Esophagus muscularis mucosa (tissue), 4 donors: ENCODE measurements at regions not wholly inside any gene's neighbourhood (a gene's known extent, or its start where the extent isn't known, plus 50 kb on each side); places are given as distances from the start of the nearest gene placed in this dataset.

Experiments
- DNase-seq: peaks from one replicate; pipeline ENCODE4 v3.0.0-alpha.2; 2017; ENCODE audit errors: extremely low spot score
- H3K27ac ChIP-seq, 4 donors: fragments of 200-600 bp; sonication (generic); replicated peaks in 1 of 4; 1 replicate in 3 of 4; 2 replicates in 1 of 4; pipeline ENCODE4 v1.5.1; 2016 to 2019; ENCODE audit warnings: mild to moderate bottlenecking in 1 of 4
- H3K27me3 ChIP-seq, 4 donors: fragments of 200-600 bp; sonication (generic); one replicate each; pipeline versions ENCODE4 v1.5.1 to v1.6.0; 2016 to 2019
- H3K36me3 ChIP-seq, 4 donors: fragments of 200-600 bp; sonication (generic); one replicate each; pipeline ENCODE4 v1.5.1; 2016 to 2019
- H3K4me1 ChIP-seq, 4 donors: fragments of 200-600 bp; sonication (generic); one replicate each; pipeline ENCODE4 v1.5.1; 2016 to 2019
- H3K4me3 ChIP-seq, 4 donors: fragments of 200-600 bp; sonication (generic); 1 replicate in 2 of 4; 2 replicates in 2 of 4; pipeline ENCODE4 v1.5.1; 2016 to 2019; ENCODE audit warnings: mild to moderate bottlenecking in 4 of 4, moderate library complexity in 1 of 4
- H3K9me3 ChIP-seq, 4 donors: fragments of 200-600 bp; sonication (generic); 1 replicate in 3 of 4; 2 replicates in 1 of 4; pipeline ENCODE4 v1.5.1; 2016 to 2019
- CTCF ChIP-seq, 3 experiments: fragments of 200-600 bp in 2 of 3; fragments of 450-650 bp in 1 of 3; sonication (generic) in 2 of 3; IDR thresholded peaks; one replicate each; pipeline ENCODE4 v1.5.1; 2017 to 2019; ENCODE audit warnings: antibody characterized with exemption in 3 of 3, mild to moderate bottlenecking in 2 of 3, moderate library complexity in 1 of 3
- EP300 ChIP-seq: sonication (generic); formaldehyde crosslinking; IDR thresholded peaks from one replicate; pipeline ENCODE4 v1.6.1; 2017; ENCODE audit warnings: antibody characterized with exemption
- POLR2A ChIP-seq: fragments of 450-650 bp; IDR thresholded peaks from one replicate; pipeline ENCODE4 v1.6.1; 2017; ENCODE audit warnings: antibody characterized with exemption, moderate library complexity, mild to moderate bottlenecking, low read depth
- POLR2AphosphoS5 ChIP-seq, 2 donors: sonication (generic); formaldehyde crosslinking; IDR thresholded peaks; one replicate each; pipeline ENCODE4 v1.6.1; 2017; ENCODE audit warnings: antibody characterized with exemption in 2 of 2
- WGBS: methylation state at CpG from one replicate; pipeline ENCODE4 v1.1.5; 2018; 5-methylcytosine and 5-hydroxymethylcytosine counted together
- intact Hi-C: fragments of 100-400 bp; cut with DNase I; formaldehyde crosslinking; loops from one replicate; pipeline ENCODE4 v1.15.1; 2023

- Histone ChIP-seq H3K4me1 (no peaks in the 10 kb centered on the region), H3K9me3 (no peaks in the 10 kb centered on the region), H3K4me3 (no peak overlapping the region), H3K27me3 (no peaks in the 10 kb centered on the region), H3K27ac (no peak overlapping the region), H3K36me3 (no peaks in the 10 kb centered on the region)
- intact Hi-C loops: no loop called here
- WGBS: 56% methylated on average over 3 of the region's 3 CpGs
- TF ChIP-seq POLR2A (no peak), EP300 (no peak), POLR2AphosphoS5 (IDR thresholded peaks at IDR 0.05) (no peak), CTCF (IDR thresholded peaks at IDR 0.05) (no peak)
- no peak for DNase-seq
These were observed 106.9 kb downstream of the POSTN start for GRCh38 chr13:37491661-37492060.

GRCh38 chr13:37490176-37490779 lies 108.3 kb downstream of the POSTN start:
- Histone ChIP-seq H3K9me3 (no peaks in the 10 kb centered on the region), H3K27me3 (no peaks in the 10 kb centered on the region), H3K4me3 (no peak overlapping the region), H3K27ac (no peak overlapping the region), H3K36me3 (no peaks in the 10 kb centered on the region), H3K4me1 (no peaks in the 10 kb centered on the region)
- 79% methylated on average over 5 of the region's 5 CpGs for WGBS
- TF ChIP-seq POLR2AphosphoS5 (IDR thresholded peaks at IDR 0.05) (no peak), EP300 (no peak), CTCF (IDR thresholded peaks at IDR 0.05) (no peak), POLR2A (no peak)
- intact Hi-C loops: no loop called here
- DNase-seq: no peak

GRCh38 chr13:37488726-37489125 lies 109.8 kb downstream of the POSTN start:
- intact Hi-C loops: no loop called here
- Histone ChIP-seq H3K27ac (no peak overlapping the region), H3K4me1 (no peaks in the 10 kb centered on the region), H3K36me3 (no peaks in the 10 kb centered on the region), H3K27me3 (no peaks in the 10 kb centered on the region), H3K9me3 (no peaks in the 10 kb centered on the region), H3K4me3 (no peak overlapping the region)
- TF ChIP-seq EP300 (no peak), POLR2A (no peak), POLR2AphosphoS5 (IDR thresholded peaks at IDR 0.05) (no peak), CTCF (IDR thresholded peaks at IDR 0.05) (no peak)
- no peak for DNase-seq

GRCh38 chr13:37486171-37486681 lies 112.3 kb downstream of the POSTN start:
- TF ChIP-seq POLR2AphosphoS5 (IDR thresholded peaks at IDR 0.05) (no peak), EP300 (no peak), CTCF (IDR thresholded peaks at IDR 0.05) (no peak), POLR2A (no peak)
- Histone ChIP-seq H3K27me3 (no peaks in the 10 kb centered on the region), H3K36me3 (no peaks in the 10 kb centered on the region), H3K9me3 (no peaks in the 10 kb centered on the region), H3K27ac (no peak overlapping the region), H3K4me3 (peak overlapping the region in 1 of 4 donors; percentile 26), H3K4me1 (peaks cover 0 to 3% (median 0%) of the 10 kb centered on the region in 4 donors)
- DNase-seq: no peak
- intact Hi-C loops: no loop called here
- WGBS: 69% methylated on average over 7 of the region's 7 CpGs

- DNase-seq: no peak
- Histone ChIP-seq H3K27ac (no peak overlapping the region), H3K36me3 (no peaks in the 10 kb centered on the region), H3K27me3 (no peaks in the 10 kb centered on the region), H3K9me3 (no peaks in the 10 kb centered on the region), H3K4me1 (peaks cover 0 to 3% (median 0%) of the 10 kb centered on the region in 4 donors), H3K4me3 (peak overlapping the region in 1 of 4 donors; percentile 26)
- no peak for TF ChIP-seq EP300
- no peak for TF ChIP-seq POLR2AphosphoS5 (IDR thresholded peaks at IDR 0.05)
- no peak for TF ChIP-seq CTCF (IDR thresholded peaks at IDR 0.05)
- no peak for TF ChIP-seq POLR2A
- intact Hi-C loops: no loop called here
These were observed 112.8 kb downstream of the POSTN start for GRCh38 chr13:37485756-37486155.
